Umbilical cord (tissue), 1 donor: ENCODE measurements at regions not wholly inside any gene's neighbourhood (a gene's known extent, or its start where the extent isn't known, plus 50 kb on each side); places are given as distances from the start of the nearest gene placed in this dataset.
"Not testable (repeated sequence)": the region's sequence is repeated elsewhere in the genome, so short reads cannot be mapped to it uniquely, and the experiment has no call there.

Experiments
- DNase-seq: peaks from one replicate; pipeline ENCODE4 v3.0.0-alpha.2; 2015; ENCODE audit warnings: low spot score

DNA sequence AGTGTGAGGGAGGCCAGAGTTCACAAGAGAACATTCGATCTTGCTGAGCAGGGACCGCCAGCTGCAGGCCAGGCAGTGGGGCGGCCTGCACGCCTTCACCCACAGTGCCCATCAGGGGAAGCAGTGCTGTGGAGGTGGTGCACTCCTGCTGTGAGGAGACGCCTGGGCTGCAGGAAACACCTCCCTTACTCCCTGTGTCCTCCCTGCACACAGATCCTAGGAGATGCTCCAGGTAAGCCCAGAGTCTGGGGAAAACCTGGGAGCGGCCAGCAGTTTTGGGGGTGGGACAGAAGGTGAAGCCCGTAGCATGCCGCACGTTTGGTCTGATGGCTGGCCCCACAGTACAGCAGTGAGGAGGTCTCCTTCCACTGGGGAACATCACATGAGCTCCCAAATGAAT lies 180.8 kb upstream of the RAB6C start:
- no peak for DNase-seq

GRCh38 chr2:129799036-129799958 lies 180.2 kb upstream of the RAB6C start:
- no peak for DNase-seq

- DNase-seq = no peak
Measured at GRCh38 chr2:129800285-129800684, 179.2 kb upstream of the RAB6C start.

DNA sequence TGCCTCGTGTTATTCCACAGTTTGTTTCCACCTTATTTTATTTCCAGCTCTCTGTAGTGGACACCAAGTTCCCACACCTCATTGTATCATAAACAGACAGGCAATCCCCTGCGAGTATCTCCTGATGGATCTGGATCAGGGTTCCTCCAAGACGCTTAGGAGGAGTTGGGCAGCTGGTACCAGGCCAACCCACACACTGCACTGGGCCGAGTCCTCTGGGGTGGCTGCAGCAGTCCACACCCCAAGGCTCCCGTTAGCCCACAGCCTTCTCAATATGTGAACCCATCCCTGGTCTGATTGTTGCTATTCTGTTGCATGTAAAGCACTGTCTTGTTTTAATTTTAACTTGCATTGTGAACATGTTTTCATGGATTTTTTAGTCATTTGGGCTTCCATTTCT lies 178.8 kb upstream of the RAB6C start:
- DNase-seq = no peak

DNA sequence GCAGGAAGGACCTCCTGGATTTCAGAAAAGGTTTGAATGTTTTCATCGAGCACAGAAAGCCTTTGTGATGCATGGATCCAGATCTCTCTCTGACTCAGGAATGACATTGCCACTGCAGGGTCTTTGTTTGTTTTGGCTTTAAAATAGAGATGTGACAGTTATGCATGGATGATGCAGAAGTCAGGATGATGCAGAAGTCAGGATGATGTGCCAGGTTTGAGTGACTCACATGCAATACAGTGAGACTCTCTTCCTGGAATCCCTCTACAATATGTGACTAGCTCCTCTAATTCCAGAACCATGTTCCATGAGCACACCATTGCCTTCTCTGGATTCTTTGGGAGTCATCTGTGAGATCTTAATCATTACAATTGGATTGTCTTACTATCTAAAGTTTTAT lies 177.9 kb upstream of the RAB6C start:
- DNase-seq = peak; percentile 15

DNA sequence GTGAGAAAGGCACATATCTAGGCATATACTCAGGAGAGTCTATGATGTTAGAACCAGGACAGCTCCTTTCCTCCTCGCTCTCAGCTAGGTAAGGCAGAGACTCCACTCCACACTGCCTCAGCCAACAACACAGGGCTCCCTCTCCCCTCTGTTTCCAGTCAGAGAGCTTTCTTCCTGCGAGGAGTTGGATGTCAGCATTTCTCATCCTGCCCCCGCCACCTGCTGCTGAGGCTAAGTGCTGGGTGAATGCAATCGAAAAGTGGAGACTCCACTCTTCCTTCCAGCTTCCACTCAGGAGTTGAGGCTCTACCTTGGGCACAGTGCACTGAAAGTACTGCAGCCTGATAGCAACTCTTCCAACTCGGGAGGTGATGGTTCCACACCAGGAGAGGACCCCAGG lies 177.2 kb upstream of the RAB6C start:
- DNase-seq = no peak

GRCh38 chr2:129803032-129803431 lies 176.4 kb upstream of the RAB6C start:
- DNase-seq = no peak

- peak; percentile 10 for DNase-seq
Measured at GRCh38 chr2:129803871-129804270, 175.6 kb upstream of the RAB6C start.

DNA sequence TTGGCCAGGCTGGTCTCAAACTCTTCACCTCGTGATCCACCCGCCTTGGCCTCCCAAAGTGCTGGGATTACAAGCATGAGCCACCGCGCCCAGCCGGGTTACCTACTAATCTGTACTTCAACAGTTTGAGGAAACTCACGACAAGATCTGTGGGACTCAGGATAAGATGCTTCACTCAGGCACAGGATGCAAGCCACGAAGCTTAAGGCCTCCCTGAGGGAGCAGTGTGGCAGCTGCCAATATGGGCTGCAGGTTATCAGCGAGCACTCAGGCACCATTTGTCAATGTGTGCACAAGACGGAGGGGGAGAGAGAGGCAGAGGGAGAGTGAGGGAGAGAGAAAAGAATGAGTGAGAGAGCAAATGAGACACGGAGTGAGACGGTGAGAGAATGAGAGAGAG lies 173.6 kb upstream of the RAB6C start:
- DNase-seq = no peak

- no peak for DNase-seq
Measured at GRCh38 chr2:129806317-129806716, 173.1 kb upstream of the RAB6C start.

DNA sequence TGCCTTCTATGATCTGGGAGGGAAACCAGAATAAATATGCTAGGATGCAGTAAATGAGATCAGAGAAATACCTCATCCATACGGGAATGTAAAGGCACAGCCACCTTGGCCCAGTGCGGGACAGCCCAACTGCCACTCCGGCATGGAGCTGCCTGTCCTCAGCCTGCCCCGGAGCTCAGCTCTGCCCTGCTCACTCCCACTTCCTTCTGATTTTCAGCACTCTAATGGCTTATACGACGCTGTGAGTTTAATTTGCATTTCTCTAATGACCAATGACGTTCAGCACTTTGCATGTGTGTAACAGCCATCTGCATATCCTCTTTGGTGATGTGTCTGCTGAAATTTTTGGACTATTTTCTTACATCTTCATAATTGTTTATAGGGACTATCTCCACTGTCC lies 172.5 kb upstream of the RAB6C start:
- DNase-seq = no peak

GRCh38 chr2:129807642-129808338 lies 171.7 kb upstream of the RAB6C start:
- DNase-seq = not testable (repeated sequence)

GRCh38 chr2:129810521-129810920 lies 168.9 kb upstream of the RAB6C start:
- peak; percentile 74 for DNase-seq

GRCh38 chr2:129812071-129812470 lies 167.4 kb upstream of the RAB6C start:
- DNase-seq = peak; percentile 61

DNA sequence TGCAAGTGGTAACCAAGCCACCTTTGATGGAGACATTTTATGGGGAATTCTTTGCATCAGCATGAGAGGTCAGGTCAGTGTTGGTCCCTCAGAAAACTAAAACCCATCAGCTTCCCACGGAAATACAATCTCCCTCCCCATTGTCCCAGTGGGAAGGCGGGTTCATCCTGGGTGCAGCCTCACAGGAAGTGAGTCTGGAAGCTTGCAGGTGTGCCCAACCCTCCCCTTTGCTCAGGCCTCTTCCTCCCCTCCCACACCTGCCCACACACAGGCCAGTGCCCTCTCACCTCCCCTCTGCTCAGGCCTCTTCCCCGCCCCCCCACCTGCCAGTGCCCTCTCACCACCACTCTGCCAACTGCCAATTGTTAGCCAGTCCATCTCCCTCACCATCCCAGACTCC lies 166.8 kb upstream of the RAB6C start:
- no peak for DNase-seq

DNA sequence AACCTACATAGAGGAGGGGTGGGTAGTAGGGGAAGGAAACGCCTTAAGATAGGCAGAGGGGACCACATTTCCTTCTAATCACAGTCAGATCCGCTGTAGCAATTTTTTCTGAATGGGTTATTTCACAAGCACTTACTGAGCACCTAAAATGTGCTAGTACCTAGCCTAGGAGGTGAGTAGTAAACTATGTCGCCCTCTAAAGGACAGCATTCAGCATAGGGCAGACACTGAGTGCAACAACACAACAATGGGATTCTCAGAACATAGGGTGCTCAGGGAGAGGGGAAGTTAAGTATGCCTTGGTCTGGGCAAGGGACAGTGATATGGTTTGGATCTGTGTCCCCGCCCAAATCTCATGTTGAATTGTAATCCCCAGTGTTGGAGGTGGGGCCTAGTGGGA lies 166.1 kb upstream of the RAB6C start:
- no peak for DNase-seq

DNA sequence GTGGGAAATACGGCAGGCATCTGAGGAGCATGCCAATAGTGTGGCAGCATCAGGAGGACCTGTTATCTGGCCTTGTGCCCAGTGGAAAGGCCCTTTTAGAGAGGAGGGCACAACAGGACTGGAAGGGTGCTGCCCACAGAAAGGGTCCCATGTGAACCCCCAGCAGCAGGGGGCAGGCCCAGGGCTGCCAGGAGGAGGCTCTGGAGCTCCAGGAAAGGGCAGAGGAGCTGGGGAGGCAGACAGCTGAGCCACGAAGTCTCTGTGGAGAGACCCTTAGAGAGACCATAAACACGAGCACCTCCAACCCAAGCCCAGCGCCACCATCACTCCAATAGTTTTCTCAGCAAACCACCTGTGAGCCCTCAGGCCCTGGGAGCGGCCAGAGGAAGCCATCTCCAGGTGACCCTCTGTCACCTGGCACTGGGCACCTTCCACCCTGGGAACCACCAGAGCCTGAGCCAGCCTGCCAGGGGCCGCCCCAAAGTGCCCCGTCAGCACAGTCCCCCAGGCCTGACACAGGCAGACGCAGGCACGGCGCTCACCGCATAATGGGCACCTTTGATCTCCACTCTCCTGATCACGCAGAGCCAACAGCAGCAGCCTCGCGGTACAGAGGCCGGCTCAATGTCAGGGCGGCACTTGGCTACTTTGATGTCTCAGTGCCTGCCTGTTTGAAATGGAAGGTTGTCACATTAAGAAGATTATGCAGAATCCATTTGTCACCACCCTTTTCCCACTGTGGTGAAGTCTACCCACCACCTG lies 162.5 kb upstream of the RAB6C start:
- DNase-seq = no peak

DNA sequence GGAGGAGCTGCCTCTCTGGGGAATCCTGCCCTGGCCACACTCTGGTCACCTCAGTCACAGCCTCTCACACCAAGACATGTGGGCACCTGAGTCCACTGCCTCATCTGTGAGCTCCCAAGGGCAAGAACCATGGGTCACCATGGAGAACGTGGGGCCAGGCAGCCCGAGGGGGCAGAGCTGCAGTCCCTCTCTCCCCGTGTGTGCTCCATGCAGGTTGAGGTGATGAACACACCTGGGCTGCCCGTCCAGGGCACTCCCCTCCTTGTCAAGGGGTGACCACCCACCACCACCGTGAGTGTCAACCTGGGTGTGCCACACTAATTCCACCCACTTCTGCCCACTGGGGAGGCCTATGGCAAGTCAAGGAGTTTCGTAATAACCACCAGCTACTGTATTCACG lies 159.6 kb upstream of the RAB6C start:
- no peak for DNase-seq

- no peak for DNase-seq
Measured at GRCh38 chr2:129820908-129821307, 158.6 kb upstream of the RAB6C start.

DNA sequence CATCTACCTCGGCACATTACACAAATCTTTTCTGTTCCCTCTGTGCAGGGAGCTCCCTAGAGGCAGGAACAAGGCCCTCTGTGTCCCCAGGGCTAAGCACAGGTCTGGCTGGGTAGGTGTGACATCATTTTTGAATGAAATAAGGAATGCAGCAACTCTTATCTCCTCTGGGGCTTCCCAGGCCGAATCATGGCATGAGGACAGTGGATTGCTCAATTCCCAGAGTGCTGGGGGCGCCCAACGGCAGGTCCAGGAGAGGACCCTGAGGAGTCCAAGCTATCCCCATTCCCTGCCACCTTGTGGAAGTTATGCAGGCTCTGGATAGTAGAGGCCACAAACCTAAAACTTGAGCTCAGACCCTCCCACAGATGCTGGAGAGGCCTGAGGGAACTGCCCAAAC lies 158.0 kb upstream of the RAB6C start:
- DNase-seq = no peak

DNA sequence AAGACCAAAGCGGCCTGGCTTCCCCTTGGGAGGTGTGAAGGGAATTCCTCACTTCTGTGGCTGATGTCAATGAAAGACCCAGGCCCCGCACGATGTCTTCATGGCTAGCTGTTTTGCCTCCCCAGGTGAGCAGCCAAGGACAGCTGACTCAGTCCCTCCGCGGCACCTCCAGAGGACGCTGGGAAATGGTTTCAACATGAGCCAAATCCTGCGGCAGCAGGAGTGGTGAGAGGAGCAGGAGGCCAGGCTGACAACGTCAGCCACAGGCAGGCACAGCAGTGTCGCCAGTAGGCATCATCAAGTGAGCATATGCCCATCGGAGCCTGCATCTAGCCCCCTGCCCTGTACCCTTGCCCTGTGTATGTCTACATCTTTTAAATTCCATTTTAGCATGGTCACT lies 156.4 kb upstream of the RAB6C start:
- no peak for DNase-seq
